Activated naive CD4-positive, alpha-beta T cell (primary cell): ENCODE measurements at regions not wholly inside any gene's neighbourhood (a gene's known extent, or its start where the extent isn't known, plus 50 kb on each side); places are given as distances from the start of the nearest gene placed in this dataset.

Experiments
- DNase-seq, 4 experiments: peaks; one replicate each; lab custom pipeline; 2025; lab: John Stamatoyannopoulos, UW

DNA sequence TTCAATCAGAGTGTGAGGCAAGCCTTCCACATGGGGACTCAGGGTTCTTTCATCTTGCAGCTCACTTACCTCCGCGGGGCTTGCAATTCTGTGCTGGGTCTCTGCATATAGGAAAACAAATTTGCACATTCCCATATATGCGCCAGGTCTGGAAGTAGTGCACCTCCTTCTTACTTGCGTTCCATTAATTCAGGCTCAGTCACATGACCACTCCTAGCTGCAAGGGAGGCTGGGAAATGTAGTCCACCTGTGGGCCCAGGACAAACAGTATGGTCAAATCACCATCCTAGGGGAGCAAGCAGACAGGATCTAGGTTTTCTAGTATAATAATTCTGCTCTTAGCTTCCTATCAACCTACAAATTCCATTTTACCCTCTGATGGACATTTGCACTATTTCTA lies 160.4 kb downstream of the AACS start:
- DNase-seq: no peak

DNA sequence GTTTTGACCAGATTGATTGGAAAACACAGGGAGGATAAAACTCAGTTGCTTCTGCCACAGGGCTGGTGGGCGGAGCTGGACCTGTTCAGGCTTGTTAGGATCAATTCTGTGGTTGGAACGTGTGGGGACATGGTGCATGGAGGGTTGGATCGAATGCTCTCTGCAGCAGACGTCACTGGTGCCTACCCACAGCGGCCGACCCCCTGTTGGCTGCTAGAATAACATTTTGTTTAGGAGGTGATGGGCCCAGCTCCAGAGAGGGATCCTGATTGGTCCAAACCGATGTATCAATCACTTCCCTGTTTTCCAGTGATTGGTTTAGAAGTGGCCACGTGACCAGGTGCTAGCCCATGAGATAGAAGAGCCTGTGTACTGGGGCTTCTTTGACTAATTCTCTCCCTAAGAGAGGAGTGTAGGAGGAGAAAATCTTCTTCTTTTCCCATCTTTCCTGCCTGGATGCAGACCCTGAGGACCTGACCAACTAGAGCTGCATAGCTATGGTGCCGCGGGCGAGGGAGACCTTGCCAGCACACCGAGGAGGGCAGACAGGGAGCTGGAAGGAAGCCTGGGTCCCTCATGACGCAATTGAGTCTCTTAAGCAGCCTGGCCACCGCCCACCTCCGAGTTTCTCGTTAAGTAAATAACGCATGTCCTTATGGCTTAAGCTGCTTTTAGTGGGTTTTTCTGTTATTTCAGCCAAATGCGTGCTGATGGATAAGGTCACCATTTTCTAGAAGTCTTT lies 163.5 kb downstream of the AACS start:
- no peak for DNase-seq

DNA sequence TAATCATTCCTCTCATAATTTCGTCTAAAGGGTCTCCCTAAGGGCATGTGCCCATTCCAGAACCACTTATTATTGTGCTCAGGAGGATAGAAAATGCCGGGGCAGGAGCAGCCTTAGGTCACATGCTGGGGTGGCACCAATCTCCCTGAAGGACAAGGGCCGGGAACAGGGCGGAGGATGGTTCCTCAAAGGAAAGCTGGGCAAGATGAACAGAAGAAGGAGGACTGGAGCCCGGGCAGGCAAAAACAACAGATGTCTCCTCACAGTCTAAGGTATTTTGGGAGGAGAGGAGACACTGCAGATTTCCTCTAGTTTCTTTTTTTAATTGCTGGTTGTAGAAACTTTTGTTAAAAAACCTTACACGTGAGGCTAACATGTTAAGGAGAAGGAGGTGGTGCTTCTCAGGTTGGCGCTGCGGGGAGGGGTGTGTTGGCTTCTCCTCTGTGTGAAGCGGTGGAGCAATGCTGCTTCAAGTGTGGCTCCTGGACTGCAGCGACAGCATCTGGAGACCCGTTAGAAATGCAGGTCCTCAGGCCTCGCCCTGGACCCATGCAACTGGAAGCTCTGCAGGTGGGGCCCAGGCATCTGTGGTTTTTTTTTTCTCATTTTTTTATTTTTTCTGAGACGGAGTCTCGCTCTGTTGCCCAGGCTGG lies 164.8 kb downstream of the AACS start:
- DNase-seq: no peak

DNA sequence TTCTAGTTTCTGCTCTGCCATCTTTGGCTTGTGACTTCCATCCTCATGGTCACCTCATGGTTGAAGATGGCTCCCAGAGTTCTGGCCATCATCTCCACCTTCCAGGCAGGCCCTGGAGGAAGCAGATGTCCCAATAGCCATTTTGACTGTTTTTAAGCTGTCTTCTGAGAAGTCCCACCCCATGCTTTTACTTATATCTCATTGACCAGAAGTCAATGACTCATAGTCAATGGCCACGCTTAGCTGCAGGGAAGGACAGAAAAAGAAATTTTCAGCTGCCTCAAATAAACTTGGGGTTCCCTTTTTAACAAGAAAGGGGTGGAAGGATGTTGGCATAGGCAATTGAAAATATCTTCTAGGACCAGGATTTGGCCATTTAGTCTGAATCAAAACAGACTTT lies 168.1 kb downstream of the AACS start:
- no peak for DNase-seq

DNA sequence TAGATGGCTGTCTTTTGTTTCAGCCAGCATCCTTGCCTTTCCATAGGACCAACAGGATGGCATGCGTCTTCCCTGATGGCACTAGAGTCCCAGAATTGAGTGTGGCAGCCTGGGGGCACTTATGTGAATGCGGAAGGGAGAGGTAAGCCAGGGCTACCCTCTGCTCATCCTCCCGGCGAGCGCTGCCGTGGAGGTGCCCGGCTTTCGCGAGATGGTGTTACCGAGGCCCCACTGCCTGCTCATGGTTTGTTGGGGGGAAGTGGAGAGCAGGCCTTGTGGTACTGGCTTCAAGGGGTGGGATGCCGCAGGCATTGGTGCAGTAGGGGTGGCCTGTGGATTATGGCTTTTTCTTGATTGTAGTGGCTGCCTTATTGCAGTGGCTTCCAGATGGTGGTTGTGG lies 174.3 kb downstream of the AACS start:
- no peak for DNase-seq

DNA sequence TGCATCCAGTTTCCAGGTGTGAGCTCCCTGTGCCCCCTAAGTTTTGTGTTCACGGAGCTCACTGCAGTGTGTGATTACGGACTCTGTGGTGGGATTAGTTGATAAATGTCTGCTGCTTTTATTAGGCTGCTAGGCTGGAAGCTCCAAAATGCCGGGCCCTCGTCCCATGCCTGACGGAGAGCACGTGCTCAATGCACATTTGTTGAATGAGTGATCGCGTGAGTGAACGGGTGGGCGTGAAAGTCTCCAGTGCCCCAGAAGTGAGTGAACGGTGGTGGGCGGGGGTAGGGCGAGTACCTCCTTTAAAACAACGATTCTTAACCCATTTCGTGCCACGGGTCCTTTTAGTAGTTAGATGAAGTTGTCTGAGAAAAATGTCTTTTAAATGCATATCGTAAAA lies 175.5 kb downstream of the AACS start:
- DNase-seq: no peak

DNA sequence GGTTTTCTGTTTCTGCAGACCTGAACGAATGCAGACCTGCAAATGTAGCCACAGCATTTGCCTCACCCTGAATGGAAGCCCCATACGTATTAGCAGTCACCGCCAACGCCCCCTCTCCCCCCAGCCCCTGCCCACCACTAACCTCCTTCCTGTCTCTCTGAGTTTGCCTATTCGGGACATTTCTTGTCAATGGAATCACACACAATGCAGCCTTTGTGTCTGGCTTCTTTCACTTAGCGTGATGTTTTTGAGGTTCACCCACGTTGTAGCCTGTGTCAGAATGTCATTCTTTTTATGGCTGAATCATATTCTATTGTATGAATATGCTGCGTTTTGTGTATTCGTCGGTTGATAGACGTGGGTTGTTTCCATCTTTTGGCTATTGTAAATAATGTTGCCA lies 178.6 kb downstream of the AACS start:
- DNase-seq: no peak

DNA sequence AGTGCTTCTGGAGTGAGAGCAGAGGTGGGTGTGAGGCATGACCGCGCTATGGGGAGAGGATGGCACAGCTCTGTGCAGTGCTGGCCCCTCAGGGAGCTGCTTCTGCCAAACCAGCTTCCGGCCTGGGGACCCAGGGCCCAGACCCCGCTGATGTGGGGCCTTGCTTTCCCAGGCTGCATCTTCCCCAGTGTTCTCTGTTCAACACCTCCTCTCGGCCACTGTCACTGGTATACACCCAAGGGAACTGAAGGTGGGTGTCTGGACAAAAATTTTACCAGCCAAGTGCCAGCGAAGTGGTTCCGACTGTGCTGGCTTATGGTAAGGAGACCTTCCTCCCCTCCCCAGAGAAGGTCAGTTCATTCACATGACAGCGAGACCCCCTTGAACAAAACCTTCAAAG lies 179.1 kb downstream of the AACS start:
- no peak for DNase-seq

DNA sequence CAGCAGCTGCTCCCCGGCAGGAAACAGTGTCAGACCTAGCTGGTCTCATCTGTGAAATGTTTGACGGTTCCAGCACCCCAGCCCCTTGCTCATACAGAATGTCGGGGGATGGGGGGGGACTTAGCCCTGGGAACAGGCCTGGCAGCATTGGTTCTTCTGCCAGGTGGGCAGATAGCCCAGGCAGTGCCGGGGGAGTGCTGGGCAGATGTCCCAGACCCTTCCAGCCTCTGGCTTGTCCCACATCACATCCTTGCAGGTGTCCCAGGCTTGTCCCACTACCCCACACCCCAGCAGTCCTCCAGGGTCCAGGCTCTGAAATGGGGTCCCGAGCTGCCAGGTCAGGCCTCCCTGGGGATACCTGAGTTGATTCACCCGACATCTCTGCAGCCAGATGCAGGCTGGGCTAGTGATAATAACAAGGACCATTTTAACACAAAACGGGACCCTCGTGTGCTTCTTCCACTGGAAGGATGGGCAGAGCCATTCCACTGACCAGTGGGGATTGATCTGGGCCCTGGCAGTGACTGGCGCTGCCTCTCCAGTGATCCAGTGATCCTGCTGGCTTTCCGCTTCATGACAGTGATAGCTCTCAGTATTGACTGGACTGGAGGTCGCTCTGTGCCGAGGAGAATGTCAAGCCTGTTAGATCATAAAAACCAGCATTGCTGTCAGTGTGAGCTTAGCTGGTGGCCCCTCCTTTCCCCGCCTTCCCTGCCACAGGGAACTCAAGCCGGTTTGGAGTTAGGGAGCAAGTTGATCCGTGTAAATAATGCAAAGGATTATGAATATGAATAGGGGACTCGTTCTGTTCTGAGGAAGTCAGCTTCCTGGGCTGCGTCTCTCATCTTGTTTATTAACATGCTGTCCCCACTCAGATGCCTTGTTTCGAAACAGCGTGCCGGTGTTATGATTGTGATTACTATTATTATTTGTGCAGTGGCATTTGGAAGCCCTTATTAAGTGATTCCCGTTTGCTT lies 180.6 kb downstream of the AACS start:
- DNase-seq: no peak

DNA sequence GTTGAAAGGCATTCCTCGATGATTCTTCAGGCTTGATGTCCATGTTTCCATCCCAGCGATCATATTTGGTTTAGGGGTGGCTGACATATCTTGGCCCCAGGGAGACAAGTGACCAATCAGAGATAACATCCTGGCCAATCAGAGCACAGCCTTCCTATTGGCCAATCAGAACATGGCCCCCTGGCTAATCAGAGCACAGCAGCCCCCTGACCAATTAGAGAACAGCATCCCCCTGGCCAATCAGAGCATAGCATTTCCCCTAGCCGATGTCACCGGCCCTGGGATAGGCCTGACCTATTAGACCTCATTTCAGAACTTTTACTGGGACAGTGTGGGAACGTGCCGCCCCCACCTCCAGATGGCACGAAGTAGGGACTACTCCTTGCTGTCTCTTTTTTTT lies 182.2 kb downstream of the AACS start:
- DNase-seq: no peak

DNA sequence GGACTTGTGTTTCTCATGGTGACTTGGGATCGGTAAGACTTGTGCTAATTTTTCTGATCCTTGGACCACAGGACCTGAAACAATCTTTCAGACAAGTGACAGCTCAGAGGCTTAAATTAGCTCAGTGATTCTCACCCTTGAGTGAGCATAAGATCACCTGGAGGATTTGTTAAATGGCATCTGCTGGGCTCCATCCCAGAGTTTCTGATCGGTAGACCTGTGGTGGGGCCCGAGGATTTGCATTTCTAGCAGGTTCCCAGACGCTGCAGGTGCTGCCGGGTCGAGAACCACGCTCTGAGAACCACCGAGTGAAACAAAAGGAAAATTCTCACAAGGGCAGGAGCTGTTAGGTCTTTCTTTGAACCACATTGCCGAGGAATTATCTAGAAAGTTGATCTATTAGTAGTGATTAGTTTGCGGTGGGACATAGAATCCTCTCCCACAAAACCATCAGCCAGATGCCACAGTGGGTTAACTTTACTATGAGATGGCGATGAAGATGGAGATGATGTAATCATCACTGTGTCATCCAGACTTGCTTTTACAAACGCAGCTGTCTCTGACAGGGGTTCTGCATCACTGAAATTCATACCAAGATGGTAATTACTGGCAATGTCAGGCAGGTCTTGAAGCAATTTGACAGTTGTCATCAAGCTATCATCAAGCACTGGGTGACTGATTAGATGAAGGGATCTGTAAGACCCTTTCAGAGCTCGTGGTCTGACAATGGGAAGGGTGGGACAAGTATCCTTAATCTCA lies 184.0 kb downstream of the AACS start:
- no peak for DNase-seq

DNA sequence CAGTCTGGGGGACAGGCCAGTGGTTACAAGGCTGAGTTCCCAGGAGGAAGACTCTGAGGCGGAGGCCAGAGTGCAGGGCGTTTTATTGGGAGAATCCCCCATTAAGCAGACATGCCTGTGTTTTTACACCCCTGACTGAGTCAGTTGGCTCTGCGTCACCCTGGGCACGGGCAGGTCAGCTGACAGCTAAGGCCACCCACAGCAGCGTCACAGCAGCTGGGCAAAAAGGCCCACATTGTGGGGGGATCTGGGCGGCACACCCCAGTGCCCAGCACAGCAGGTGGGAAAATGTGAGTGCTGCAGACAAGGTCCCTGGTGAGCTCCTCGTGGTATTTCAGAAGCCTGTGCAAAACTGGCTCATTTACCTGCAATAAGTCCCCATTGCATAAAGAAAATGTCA lies 184.7 kb downstream of the AACS start:
- no peak for DNase-seq

DNA sequence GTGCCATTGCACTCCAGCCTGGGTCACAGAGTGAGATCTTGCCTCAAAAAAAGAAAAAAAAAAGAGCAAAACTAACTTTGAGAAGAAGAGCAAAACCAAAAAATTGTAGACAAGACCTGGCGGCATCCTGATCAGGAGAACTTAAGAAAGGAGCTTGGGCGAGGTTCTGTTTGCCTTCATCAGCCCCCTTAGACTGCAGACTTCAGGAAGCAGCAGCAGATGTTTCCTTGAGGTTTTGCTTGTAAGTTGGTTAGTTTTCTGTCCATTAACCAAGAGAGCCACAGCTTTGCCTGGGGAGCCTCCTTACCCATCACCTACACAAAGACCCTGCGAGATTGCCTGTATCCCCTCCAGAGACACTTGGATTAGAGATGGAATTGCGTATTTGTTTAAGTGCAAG lies 189.0 kb downstream of the AACS start:
- no peak for DNase-seq

DNA sequence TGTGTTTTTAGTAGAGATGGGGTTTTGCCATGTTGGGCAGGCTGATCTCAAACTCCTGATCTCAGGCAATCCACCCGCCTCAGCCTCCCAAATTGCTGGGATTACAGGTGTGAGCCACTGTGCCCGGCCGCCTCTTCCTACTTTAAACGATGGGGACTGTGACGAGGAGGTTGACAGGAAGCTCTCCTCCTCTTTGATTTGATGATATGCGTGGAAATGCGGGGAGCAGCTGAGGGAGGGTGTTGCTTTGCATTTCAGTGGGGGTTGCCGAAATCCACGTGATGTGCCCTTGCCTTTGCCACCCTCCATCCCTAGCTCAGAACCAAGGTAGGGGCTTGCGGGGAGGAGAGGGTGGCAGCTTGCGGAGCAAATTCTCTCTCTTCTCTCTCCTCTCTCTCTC lies 189.6 kb downstream of the AACS start:
- DNase-seq: no peak

DNA sequence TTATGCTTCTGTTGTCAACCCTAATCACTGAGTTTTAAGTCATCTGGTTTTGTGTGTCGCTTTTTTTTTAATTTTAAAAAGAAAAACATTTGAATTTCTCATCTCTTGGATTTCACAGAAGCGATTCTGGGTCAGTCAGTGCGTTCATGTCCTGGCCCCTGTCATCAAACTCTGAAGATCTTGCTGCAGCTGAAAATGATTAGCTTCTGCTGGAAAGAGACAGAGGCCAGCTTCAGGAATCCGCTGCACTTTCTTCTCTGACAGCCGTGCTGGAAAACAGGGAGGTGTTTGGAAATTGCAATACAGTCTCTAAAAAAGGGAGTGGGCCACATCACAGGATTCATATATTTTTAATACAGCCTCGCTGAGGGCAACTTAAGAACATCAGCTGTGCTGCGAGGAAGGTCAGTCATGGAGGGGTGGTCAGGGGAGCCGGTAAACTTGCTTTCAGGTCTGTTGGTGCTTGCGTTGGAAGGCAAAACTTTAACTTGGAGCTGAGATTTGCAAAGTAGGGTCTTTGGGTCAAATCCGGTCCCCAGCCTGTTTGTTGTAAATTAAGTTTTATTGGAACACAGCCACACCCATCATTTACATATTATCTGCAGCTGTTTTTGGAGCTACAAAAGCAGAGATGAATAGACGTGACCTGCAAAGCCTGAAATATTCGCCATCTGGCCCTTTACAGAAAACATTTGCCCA lies 190.8 kb downstream of the AACS start:
- DNase-seq: no peak

DNA sequence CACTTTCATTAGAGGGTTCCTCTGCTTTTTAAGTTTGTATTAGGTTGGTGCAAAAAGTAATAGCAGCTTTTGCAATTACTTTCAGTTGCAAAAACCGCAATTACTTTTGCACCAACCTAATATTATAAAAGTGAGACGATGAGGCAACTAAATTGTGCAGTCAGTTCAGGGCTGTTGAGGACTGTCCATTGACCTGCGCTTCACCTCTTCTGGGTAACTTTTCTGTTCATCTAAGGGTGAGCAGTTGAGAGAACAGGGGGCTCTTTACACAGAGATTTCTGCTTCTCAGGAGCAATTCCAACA lies 191.3 kb downstream of the AACS start:
- no peak for DNase-seq

DNA sequence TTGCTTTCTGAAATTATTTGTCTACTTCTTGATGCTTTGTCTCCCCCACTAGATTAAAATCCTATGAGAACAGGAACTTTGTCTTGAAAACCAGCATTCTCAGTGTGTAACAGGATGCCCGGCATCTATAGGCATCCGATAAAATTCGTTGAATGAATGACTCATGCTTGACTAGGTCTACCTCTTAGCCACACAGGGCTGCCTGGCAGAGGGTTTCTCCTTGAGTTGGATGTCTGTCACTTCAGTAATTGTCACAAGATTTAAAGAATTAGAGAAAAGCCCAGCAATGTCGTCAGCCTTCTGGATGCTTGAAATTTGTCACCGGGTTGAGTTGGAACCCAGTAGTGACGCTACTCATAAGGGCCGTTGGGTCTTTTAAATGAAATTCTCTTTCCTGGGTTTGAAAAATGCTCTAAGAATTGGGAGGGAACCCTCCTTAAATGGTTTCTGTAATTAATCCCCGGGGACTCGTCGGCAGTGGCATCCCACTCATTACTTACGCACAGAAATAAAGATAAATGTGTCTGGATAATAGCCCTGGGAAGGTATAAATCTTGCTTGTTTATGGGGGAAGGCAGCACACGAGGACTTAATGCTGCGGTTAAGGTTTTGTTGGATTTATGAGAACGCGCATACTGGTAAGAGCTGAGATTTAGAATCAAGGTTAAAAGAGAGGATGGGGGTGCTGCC lies 194.1 kb downstream of the AACS start:
- DNase-seq: no peak

DNA sequence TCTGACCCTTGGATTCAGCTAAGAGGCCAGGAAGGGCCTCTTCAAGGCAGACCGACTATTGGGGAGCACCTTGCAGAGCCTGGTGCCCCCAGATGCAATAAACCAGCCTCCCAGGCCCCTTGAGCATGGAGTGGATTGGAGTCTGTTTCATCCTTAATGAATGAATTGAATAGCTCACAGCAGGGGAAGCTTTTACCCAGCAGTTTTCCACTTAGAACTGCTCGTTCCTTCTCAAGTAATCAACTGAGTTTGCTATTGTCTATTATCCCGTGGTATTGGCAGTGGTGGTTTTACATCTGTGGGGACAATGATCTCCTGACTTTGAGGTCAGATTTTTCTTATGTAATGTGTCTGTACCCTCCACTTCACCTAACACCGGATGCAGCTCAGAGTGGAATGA lies 197.6 kb downstream of the AACS start:
- no peak for DNase-seq

DNA sequence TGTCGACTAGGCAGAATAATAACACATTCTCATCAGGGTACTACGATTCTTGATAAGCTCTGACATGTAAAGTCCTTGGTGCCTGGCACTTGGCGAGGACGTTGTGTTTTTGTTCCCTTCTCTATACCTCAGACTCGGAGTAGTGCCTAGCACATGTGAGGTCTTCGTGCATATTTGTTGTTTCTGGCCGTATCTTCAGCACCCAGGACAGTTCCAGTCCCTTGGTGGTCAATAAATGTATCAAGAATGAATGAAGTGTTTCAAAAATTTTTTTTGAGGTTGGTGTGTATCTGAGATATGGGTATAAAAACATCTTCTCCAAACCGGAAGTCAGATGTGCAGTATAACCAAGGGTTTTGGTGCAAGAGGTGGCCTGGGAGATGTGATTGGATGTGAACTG lies 198.2 kb downstream of the AACS start:
- no peak for DNase-seq

DNA sequence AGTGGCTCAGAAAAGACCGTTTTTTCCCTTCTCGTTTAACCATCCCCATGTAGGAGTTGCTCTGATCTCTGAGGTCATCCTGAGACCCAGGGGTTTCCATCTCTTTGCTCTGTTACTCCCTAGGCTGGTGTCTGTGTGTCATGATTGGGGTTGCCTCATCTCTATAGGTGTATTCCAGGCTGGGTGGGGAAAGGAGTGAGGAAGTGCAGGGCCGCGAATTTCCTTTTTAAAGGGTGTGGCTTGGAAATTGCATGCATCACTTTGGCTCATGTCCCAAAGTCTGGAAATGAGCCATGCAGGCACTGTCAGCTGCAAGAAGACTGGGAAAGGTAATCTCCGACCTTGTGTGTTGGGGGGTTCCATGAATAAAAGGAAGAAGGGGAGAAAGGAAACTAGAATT lies 201.9 kb downstream of the AACS start:
- DNase-seq: no peak

DNA sequence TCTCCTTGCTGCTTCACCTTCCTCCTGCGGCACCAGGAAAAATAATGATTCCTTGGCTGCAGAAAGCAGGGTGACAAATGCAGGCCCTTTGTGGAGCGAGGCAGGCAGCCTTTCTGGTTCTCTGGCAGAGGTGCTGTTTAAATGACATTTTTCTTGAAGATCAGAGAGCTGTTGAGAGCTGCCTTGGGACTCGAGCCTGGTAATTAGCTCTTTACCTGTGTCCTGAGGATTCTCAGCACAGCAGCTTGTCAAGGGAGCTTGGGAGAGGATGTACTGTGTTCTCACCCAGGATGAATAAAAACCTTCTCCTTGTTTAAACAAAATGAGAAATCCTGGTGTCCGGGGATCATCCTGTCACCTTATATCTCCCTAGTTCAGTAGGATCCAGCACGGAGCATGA lies 204.0 kb downstream of the AACS start:
- no peak for DNase-seq
